Right lobe of liver (tissue), 6 donors: ENCODE measurements at regions not wholly inside any gene's neighbourhood (a gene's known extent, or its start where the extent isn't known, plus 50 kb on each side); places are given as distances from the start of the nearest gene placed in this dataset.

Source experiments
- ATAC-seq, 4 donors: fragments of 200-7000 bp; cut with Tn5 transposase; one replicate each; pipeline ENCODE4 v1.9.1; 2020; ENCODE audit warnings: mild to moderate bottlenecking in 4 of 4, moderate library complexity in 4 of 4
- DNase-seq, 3 donors: peaks; one replicate each; pipeline ENCODE4 v3.0.0-alpha.2; 2020
- H3K27ac ChIP-seq, 3 donors: fragments of 200-600 bp; one replicate each; pipeline ENCODE4 v1.8.0; 2022
- H3K27me3 ChIP-seq, 2 donors: fragments of 200-600 bp; one replicate each; pipeline ENCODE4 v1.8.0; 2022
- H3K36me3 ChIP-seq, 4 donors: fragments of 200-600 bp; sonication (generic) in 1 of 4; one replicate each; pipeline versions ENCODE4 v1.5.1 to v1.8.0; 2017 to 2022; ENCODE audit warnings: control low read depth in 1 of 4
- H3K4me1 ChIP-seq, 4 donors: fragments of 200-600 bp; sonication (generic) in 1 of 4; one replicate each; pipeline versions ENCODE4 v1.5.1 to v1.8.0; 2017 to 2022; ENCODE audit warnings: control low read depth in 1 of 4
- H3K4me3 ChIP-seq, 3 donors: fragments of 200-600 bp; one replicate each; pipeline ENCODE4 v1.8.0; 2022
- H3K9me3 ChIP-seq, 4 donors: fragments of 200-600 bp; sonication (generic) in 1 of 4; one replicate each; pipeline versions ENCODE4 v1.5.1 to v1.8.0; 2017 to 2022; ENCODE audit warnings: control low read depth in 1 of 4
- POLR2A ChIP-seq: fragments of 450-650 bp; IDR thresholded peaks from one replicate; pipeline ENCODE4 v1.6.1; 2017; ENCODE audit warnings: antibody characterized with exemption, mild to moderate bottlenecking
- WGBS: methylation state at CpG from one replicate; pipeline ENCODE4 v1.1.6; 2018; ENCODE audit warnings: low coverage, low lambda C conversion rate; ENCODE audit not compliant: insufficient coverage; ENCODE audit errors: missing lambda C conversion rate; 5-methylcytosine and 5-hydroxymethylcytosine counted together
- intact Hi-C, 2 donors: fragments of 100-400 bp; cut with DNase I; formaldehyde crosslinking; loops; one replicate each; pipeline versions ENCODE4 v1.11.2 to v1.14.1; 2022
- TF ChIP-seq, protein P1 (sequence below), 4 donors: fragments of 200-600 bp in 3 of 4; fragments of 450-650 bp in 1 of 4; IDR thresholded peaks; one replicate each; pipeline versions ENCODE4 v1.5.1 to v1.8.0; 2016 to 2022; ENCODE audit warnings: antibody characterized with exemption in 4 of 4, mild to moderate bottlenecking in 2 of 4
- donor health status: DM: no; HTN: yes; CAD: no.
- donor health status: DM: no; HTN: no; CAD: no.
- donor health status: DM: no; HTN: no; CAD: no.
- donor health status: DM: no; HTN: yes; CAD: no.
- donor health status: DM: no; HTN: yes; CAD: no.

GRCh38 chr5:31027721-31028120 is 165.8 kb upstream of the CDH6 start:
- H3K27ac ChIP-seq: peak overlapping the region in 1 of 3 donors; percentile 4
- ATAC-seq (peak; percentile 64 to 95 (median 90)), DNase-seq (no peak)
- H3K27me3 ChIP-seq: no peaks in the 10 kb centered on the region
- TF ChIP-seq, protein P1, sequence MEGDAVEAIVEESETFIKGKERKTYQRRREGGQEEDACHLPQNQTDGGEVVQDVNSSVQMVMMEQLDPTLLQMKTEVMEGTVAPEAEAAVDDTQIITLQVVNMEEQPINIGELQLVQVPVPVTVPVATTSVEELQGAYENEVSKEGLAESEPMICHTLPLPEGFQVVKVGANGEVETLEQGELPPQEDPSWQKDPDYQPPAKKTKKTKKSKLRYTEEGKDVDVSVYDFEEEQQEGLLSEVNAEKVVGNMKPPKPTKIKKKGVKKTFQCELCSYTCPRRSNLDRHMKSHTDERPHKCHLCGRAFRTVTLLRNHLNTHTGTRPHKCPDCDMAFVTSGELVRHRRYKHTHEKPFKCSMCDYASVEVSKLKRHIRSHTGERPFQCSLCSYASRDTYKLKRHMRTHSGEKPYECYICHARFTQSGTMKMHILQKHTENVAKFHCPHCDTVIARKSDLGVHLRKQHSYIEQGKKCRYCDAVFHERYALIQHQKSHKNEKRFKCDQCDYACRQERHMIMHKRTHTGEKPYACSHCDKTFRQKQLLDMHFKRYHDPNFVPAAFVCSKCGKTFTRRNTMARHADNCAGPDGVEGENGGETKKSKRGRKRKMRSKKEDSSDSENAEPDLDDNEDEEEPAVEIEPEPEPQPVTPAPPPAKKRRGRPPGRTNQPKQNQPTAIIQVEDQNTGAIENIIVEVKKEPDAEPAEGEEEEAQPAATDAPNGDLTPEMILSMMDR (IDR thresholded peaks at IDR 0.05): no peak
- TF ChIP-seq POLR2A: no peak
- H3K4me3 ChIP-seq: no peak overlapping the region
- H3K9me3 ChIP-seq: no peaks in the 10 kb centered on the region
- intact Hi-C loops: no loop called here
- H3K36me3 ChIP-seq: no peaks in the 10 kb centered on the region
- H3K4me1 ChIP-seq: peaks cover 0 to 11% (median 5%) of the 10 kb centered on the region in 4 donors

DNA sequence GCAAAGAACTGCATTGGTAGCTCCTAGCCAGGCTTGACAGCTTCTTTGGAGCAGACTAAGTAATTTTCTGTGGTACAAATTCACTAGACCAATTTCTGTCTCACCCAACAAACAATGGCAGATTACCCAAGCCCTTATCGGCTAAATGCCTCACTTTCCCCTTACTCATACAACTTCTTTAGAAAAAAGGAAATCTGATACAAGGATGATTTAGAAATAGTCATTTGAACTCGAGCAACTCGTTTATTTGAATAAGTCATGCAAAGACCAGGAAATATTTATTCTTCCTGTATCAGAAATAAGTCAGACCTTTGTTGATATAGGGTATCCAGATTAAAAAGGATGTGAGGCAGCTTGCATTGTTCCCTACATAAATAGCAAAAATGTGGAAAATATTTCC is 170.4 kb upstream of the CDH6 start:
- ATAC-seq (no peak), DNase-seq (no peak)
- Histone ChIP-seq H3K9me3 (no peaks in the 10 kb centered on the region), H3K27ac (no peak overlapping the region), H3K36me3 (no peaks in the 10 kb centered on the region), H3K27me3 (no peaks in the 10 kb centered on the region), H3K4me1 (peaks cover 0 to 10% (median 5%) of the 10 kb centered on the region in 4 donors), H3K4me3 (no peak overlapping the region)
- TF ChIP-seq, protein P1 (IDR thresholded peaks at IDR 0.05): no peak
- no peak for TF ChIP-seq POLR2A
- intact Hi-C loops: no loop called here
- WGBS: 41% methylated on average over 3 of the region's 3 CpGs

GRCh38 chr5:31021181-31021624 is 172.3 kb upstream of the CDH6 start:
- Histone ChIP-seq H3K9me3 (no peaks in the 10 kb centered on the region), H3K36me3 (no peaks in the 10 kb centered on the region), H3K4me3 (no peak overlapping the region), H3K27me3 (no peaks in the 10 kb centered on the region), H3K4me1 (no peaks in the 10 kb centered on the region), H3K27ac (peak overlapping the region in 1 of 3 donors; percentile 36)
- DNase-seq (no peak), ATAC-seq (peak; percentile 48 to 96 (median 62))
- intact Hi-C loops: no loop called here
- TF ChIP-seq, protein P1 (IDR thresholded peaks at IDR 0.05): no peak
- TF ChIP-seq POLR2A: no peak
- 29% methylated on average over 2 of the region's 2 CpGs for WGBS

- Histone ChIP-seq H3K9me3 (no peaks in the 10 kb centered on the region), H3K4me1 (no peaks in the 10 kb centered on the region), H3K4me3 (no peak overlapping the region), H3K36me3 (no peaks in the 10 kb centered on the region), H3K27ac (no peak overlapping the region), H3K27me3 (no peaks in the 10 kb centered on the region)
- WGBS: 100% methylated on average over 1 of the region's 5 CpGs
- no peak for ATAC-seq
- no peak for TF ChIP-seq POLR2A
- TF ChIP-seq, protein P1 (IDR thresholded peaks at IDR 0.05): no peak
- intact Hi-C loops: no loop called here
- DNase-seq: no peak
These were observed 185.3 kb upstream of the CDH6 start for GRCh38 chr5:31008231-31008630.

- Histone ChIP-seq H3K4me1 (no peaks in the 10 kb centered on the region), H3K36me3 (no peaks in the 10 kb centered on the region), H3K9me3 (no peaks in the 10 kb centered on the region), H3K27me3 (no peaks in the 10 kb centered on the region), H3K4me3 (no peak overlapping the region), H3K27ac (no peak overlapping the region)
- ATAC-seq: no peak
- WGBS: 88% methylated on average over 4 of the region's 4 CpGs
- no peak for DNase-seq
- intact Hi-C loops: no loop called here
- no peak for TF ChIP-seq POLR2A
- TF ChIP-seq, protein P1 (IDR thresholded peaks at IDR 0.05): no peak
These were observed 185.8 kb upstream of the CDH6 start for GRCh38 chr5:31007672-31008071.
